22Rv1 (cell line): ENCODE measurements at regions not wholly inside any gene's neighbourhood (a gene's known extent, or its start where the extent isn't known, plus 50 kb on each side); places are given as distances from the start of the nearest gene placed in this dataset.

ENCODE experiments used
- ZFX ChIP-seq: fragments of 450-650 bp; IDR thresholded peaks from 2 replicates; pipeline ENCODE4 v1.6.1; 2017; ENCODE audit warnings: antibody characterized with exemption, borderline replicate concordance
- TF ChIP-seq, protein P1 (sequence below): fragments of 450-650 bp; IDR thresholded peaks from 2 replicates; pipeline ENCODE4 v1.5.1; 2017; ENCODE audit warnings: mild to moderate bottlenecking

DNA sequence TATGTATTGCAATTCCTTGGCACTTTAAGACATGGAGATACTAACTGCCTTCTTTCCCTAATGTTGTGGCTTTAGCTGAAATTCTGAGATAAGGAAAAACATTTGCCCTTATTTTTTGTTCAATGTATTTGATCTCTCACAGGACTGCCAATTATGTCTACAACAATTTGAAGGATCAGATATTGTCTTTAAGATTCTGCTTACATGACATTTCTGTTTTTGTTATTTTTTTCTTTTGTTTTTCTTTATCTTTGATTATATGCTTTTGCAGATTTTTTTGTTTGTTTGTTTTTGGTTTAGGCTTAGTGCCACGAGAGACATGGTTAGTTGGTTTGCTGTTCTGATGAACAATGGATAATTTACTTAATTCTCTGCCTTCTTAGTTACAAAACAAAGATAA lies 303.3 kb downstream of the TECRL start:
- TF ChIP-seq, protein P1, sequence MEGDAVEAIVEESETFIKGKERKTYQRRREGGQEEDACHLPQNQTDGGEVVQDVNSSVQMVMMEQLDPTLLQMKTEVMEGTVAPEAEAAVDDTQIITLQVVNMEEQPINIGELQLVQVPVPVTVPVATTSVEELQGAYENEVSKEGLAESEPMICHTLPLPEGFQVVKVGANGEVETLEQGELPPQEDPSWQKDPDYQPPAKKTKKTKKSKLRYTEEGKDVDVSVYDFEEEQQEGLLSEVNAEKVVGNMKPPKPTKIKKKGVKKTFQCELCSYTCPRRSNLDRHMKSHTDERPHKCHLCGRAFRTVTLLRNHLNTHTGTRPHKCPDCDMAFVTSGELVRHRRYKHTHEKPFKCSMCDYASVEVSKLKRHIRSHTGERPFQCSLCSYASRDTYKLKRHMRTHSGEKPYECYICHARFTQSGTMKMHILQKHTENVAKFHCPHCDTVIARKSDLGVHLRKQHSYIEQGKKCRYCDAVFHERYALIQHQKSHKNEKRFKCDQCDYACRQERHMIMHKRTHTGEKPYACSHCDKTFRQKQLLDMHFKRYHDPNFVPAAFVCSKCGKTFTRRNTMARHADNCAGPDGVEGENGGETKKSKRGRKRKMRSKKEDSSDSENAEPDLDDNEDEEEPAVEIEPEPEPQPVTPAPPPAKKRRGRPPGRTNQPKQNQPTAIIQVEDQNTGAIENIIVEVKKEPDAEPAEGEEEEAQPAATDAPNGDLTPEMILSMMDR, result no peak
- TF ChIP-seq ZFX, result no peak
